AG09309 (cell line): ENCODE measurements at regions not wholly inside any gene's neighbourhood (a gene's known extent, or its start where the extent isn't known, plus 50 kb on each side); places are given as distances from the start of the nearest gene placed in this dataset.

Source experiments
- DNase-seq: peaks from one replicate; pipeline ENCODE4 v3.0.0-alpha.2; 2010; ENCODE audit warnings: low read depth
- H3K4me3 ChIP-seq: 2 replicates; pipeline ENCODE4 v1.5.1; 2011; ENCODE audit warnings: mild to moderate bottlenecking, low read depth, low read length, moderate library complexity; ENCODE audit not compliant: control insufficient read depth
- TF ChIP-seq, protein P1 (sequence below): IDR thresholded peaks from 2 replicates; pipeline ENCODE4 v1.5.1; 2011; ENCODE audit warnings: mild to moderate bottlenecking, low read depth, low read length, inconsistent platforms; ENCODE audit not compliant: insufficient read depth, control insufficient read depth; ENCODE audit errors: missing control alignments

DNA sequence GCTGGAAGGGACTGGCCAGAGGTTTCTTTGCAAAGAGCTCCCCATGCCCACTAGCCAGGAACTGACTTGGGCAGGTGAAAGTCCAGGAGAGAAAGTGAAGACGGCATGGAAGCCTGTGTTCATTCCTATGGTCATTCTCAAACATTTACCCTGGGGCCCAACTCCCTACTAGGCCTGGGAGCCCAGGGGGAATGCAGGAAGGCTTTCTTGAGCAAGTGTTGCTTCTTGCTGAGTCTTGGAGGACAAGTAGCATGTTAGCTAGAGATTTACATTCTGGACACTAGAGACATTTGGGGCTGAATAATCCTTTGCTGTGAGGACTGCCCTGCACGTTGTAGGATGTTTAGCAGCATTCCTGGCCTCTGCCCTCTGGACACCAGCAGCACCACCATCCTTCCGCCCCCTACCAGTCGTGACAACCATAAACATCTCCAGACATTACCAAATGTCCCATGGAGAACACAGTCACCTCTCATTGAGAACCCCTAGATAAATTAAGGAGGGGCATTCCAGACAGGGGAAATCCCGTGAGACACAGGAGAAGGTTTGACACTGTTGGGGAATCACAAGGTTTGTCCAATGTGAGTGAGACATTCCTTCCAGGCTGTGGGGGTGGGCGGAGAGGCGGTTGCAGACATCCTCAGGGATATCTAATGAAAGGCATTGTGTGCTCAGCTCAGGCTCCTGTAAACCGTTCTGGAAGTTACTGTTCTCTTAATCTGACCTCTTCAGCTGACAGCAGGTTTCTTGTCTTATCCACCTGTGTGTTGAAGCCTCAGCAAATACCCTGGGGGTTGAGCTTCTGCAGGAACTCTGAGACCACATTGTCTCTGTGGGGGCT, 236.2 kb downstream of the TLE3 start:
- H3K4me3 ChIP-seq, result no peak overlapping the region
- TF ChIP-seq, protein P1, sequence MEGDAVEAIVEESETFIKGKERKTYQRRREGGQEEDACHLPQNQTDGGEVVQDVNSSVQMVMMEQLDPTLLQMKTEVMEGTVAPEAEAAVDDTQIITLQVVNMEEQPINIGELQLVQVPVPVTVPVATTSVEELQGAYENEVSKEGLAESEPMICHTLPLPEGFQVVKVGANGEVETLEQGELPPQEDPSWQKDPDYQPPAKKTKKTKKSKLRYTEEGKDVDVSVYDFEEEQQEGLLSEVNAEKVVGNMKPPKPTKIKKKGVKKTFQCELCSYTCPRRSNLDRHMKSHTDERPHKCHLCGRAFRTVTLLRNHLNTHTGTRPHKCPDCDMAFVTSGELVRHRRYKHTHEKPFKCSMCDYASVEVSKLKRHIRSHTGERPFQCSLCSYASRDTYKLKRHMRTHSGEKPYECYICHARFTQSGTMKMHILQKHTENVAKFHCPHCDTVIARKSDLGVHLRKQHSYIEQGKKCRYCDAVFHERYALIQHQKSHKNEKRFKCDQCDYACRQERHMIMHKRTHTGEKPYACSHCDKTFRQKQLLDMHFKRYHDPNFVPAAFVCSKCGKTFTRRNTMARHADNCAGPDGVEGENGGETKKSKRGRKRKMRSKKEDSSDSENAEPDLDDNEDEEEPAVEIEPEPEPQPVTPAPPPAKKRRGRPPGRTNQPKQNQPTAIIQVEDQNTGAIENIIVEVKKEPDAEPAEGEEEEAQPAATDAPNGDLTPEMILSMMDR, result no peak
- no peak for DNase-seq

DNA sequence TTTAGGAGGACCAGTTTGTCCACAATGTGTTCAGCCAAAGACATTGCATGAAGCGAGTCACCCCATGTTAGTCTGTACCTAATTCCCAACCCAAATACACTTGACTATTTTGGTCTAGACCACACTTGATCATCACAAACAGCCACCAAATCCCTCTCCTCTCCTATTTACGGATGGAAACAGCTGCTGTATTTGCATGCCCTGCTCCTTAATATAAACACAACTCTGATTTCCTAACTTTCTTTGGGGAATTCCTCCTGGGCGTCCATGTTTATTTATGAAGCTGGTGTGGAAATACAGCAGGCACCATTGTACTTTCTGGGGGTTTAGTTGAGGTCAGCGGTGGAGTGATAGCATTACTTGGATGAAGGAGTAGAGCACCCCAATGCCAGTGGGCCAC, 235.2 kb downstream of the TLE3 start:
- no peak overlapping the region for H3K4me3 ChIP-seq
- DNase-seq, result no peak
- TF ChIP-seq, protein P1, result no peak

- H3K4me3 ChIP-seq, result no peak overlapping the region
- DNase-seq, result no peak
- TF ChIP-seq, protein P1, result no peak
Measured at GRCh38 chr15:69863446-69863845, 234.3 kb downstream of the TLE3 start.

GRCh38 chr15:69865369-69865768, 232.3 kb downstream of the TLE3 start:
- DNase-seq, result no peak
- no peak overlapping the region for H3K4me3 ChIP-seq
- TF ChIP-seq, protein P1, result no peak

DNA sequence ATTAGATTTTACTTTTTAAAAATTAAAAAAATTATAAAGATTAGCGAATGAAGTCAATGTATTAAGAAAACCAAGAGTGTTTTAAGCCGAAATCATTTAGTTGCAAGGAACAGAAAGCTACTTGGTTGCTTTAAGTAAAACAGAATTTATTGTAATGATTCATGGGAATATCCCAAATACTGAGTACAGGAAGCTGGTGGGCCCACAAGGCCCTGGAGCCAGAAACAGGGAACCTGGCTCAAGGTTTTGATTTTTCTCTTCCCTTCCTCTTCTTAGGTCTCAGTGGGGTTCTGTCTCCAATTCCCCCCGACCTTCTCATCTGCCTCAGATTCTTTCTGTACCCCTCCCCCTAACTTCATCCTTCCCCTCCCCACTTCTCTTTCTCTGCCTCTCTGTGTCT, 229.0 kb downstream of the TLE3 start:
- TF ChIP-seq, protein P1, result no peak
- DNase-seq, result no peak
- no peak overlapping the region for H3K4me3 ChIP-seq

DNA sequence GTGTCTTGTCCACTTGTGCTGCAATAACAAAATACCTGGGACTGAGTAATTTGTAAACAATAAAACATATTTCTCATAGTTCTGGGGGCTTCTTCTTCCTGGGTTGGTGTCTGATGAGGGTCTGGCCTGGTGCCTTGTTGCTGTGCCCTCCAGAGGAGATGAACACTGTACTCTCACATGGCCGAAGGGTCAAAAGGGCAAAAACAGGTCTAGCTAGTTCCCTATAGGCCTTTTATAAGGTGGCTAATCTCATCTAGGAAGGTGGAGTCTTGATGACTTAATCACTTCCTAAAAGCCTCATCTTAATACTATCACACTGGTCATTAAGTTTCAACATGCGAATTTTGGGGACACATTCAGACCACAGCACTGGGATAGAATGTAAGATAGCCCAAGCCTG, 228.4 kb downstream of the TLE3 start:
- TF ChIP-seq, protein P1, result no peak
- no peak overlapping the region for H3K4me3 ChIP-seq
- DNase-seq, result no peak
